HG02678 (cell line): ENCODE measurements at regions not wholly inside any gene's neighbourhood (a gene's known extent, or its start where the extent isn't known, plus 50 kb on each side); places are given as distances from the start of the nearest gene placed in this dataset.

ENCODE experiments used
- ATAC-seq: cut with Tn5 transposase; IDR thresholded peaks from one replicate; pipeline ENCODE4 v1.9.1; 2021; ENCODE audit warnings: mild to moderate bottlenecking, moderate library complexity; ENCODE audit not compliant: unreplicated experiment

DNA sequence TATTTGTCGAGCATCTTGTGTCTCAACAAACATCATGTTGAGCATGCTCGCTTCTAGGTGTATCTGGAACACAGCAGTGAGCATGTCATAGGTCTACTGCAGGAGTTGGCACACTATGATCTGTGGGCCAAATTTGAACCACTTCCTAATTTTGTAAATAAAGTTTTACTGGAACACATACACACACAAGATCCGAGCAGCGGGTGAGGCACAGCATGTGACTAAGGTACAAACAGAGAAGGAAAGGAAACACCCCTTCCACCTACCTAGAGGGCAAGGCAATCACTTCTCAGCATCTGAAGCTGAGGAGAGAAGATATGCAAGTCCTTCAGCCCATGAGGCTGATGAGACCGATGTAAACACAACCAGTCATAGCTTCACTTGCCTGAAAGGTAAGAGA, 200.4 kb downstream of the MED10 start:
- ATAC-seq, result no peak

DNA sequence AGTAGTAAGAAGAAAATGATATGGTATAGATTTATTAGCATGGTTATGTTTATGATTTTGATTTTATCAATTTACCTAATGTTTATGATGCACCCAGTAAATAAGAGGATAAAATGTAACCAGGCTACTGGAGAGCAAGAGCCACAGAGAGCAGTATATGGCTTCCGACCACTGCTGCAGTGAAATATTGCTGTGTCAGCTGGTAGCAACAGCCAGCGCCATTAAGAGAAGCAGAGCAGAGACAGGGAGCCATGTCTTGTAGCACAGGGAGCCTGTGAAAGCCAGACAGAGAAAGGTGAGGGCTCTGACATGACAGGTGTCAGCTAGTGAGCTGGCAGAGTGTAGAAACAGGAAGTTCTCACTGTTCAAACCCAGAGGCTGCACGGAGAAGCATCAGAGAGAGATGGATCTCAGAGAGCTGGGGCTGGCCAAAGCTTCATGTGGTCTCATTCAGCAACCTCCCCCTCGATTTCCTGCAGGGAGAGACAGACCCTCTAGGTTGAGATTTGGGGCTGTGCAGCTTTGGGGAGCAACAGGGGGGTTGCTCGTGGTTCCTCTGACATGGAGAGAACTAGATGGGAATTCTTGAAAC, 202.1 kb downstream of the MED10 start:
- no peak for ATAC-seq

DNA sequence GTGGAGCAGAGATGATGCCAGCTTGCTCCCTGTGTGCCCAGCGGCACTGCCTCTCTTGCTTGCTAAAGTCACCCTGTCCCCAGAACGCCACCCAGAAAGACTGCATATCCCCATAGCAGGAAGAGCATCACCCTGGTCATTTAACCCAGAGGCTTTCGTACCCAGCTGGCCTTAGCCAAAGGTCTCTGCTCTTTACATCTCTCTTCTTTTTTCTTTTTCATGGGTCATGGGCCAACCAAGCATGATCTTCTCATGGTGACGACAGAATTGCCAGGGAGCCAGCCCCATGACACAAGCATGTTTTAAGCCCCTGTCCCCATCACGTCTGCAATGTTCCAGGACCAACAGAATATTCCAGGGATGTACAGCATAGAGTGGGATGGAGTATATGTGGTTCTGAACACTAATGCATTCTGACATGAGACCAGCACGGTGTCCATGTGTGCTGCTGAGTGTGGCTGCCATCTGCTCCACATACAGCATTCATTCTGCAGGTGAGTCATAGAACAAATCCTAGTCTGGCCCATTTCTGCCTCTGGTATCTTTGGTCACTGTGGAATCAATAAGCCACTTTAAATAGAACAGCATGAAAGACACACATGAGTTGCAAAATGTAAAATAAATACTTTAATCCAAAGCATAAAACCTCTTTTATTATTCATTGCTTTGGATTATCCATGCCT, 203.0 kb downstream of the MED10 start:
- ATAC-seq, result no peak

DNA sequence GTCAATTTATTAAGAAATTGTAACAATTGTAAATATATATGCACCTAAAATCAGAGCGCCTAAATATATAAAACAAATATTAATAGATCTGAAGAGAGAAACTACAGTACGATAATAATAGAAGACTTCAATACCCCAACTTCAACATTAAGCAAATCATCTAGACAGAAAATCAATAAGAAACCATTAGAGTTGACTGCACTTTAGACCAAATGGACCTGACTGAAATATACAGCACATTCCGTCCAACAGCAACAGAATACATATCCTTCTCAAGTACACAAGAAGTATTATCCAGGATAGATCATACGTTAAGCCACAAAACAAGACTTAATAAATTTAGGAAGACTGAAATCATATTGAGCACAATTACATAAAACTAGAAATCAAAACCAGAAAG, 208.7 kb downstream of the MED10 start:
- no peak for ATAC-seq

DNA sequence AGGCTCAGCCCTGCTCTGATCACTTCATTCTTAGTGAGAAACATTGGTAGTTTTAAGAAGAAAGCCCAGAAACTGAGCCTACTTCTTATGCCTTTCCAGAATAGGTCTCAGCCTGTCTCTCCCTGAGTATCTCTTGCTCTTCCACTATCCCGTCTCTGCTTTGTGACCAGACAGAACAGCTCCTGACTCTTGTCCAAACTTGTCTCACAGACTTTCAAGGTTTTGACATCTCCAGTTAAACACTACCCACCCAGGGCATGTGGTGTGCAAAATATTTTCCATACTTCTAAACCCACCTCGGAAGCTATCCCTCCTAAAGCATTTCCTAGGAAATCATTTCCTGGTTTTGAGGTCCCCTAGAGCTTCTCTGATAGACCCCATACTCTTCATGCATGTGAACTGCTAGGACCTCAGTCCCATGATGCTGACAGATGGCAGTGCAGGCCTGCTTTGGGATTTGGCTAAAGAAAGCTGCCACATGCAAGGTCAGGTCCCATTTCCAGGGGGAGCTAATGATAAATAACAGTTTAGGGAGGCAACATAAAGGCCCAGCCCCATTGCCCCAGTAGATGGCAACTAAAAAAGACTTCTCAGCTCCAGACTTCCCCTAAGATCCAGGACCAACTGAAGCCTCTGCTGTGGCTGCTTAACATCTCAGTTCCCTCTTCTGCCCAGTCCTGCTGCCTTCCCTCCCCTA, 211.5 kb downstream of the MED10 start:
- no peak for ATAC-seq

DNA sequence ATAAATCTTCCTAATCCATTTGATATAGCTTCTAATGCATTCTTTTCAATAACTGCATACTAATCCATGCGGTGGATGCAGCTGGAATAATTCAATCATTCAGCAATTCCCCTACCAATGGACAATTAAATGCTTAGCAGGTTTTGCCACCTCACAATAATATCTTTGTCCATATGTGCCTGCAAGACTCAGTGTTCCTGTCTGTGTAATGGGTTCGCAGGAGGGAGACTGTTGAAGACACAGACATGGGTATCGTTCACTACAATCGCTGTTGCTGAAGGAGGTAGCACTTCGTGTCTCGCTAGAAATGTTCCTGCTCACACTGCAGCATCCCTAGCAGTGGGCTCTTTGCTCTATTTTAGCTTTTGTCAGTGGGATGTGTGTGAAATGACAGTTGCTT, 214.4 kb downstream of the MED10 start:
- no peak for ATAC-seq

DNA sequence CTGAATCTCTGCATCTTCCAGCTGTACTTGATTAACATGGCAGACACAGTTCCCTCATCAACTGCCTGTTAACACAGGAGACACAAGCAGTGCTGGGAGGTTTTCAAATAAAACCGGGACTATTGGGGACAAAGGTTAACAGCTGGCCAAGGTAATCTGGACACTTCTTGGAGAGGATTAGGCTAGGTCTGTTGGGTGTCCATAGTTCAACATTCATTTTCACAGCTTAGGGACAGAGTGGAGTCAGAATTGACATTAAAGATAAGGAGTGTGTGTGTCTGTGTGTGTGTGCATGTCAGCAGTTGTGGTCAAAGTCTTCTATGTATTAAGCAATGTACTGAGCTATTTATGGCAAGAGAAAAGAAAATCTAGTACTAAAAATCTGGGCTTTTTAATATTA, 216.2 kb downstream of the MED10 start:
- ATAC-seq, result no peak

DNA sequence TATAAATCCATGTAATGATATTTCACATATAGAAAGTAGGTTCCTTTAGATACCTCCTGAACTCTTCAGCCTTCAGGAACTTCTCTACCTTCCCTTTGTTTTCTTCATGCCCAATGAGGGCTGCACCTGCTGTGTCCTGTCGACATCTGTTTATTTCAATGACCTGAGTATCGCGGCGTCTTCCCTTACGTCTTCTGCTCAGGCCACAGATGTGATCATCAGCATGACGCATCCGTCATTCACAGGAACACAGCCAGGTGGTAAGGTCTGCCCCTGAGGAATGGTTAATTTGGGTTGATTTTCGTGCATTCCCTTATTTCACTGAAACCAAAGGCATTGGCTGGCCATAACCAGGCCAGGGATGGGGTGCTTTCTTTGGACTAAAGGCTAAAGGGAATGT, 217.1 kb downstream of the MED10 start:
- ATAC-seq, result no peak

DNA sequence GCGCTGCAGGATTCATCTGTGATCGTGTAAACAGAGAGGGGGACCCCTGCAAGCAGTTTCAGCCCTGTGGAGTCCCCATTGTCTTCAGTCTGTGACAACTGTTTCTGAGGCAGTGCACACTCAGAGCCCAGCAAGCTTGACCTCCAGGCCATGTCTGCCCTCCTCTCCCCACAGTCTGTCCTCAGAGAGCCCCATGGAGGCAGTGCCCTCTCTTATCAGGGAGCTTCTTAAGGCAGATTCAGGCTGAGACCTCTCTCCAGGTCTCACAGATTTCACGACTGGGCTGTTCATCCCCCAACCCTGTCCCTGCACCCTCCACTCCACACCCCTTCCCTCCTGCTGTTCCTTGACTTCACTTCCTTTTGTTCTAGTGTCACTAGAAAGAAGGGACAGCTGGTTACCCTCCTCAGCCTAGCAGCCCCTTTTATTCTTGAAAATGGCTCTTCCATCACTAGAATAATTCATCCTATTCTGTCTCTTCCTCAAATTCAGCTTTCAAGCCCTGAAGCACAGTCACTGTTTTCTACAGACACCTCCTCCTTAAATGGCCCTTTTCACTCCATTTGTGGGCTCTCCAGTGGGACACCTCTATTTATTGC, 218.4 kb downstream of the MED10 start:
- ATAC-seq, result no peak

DNA sequence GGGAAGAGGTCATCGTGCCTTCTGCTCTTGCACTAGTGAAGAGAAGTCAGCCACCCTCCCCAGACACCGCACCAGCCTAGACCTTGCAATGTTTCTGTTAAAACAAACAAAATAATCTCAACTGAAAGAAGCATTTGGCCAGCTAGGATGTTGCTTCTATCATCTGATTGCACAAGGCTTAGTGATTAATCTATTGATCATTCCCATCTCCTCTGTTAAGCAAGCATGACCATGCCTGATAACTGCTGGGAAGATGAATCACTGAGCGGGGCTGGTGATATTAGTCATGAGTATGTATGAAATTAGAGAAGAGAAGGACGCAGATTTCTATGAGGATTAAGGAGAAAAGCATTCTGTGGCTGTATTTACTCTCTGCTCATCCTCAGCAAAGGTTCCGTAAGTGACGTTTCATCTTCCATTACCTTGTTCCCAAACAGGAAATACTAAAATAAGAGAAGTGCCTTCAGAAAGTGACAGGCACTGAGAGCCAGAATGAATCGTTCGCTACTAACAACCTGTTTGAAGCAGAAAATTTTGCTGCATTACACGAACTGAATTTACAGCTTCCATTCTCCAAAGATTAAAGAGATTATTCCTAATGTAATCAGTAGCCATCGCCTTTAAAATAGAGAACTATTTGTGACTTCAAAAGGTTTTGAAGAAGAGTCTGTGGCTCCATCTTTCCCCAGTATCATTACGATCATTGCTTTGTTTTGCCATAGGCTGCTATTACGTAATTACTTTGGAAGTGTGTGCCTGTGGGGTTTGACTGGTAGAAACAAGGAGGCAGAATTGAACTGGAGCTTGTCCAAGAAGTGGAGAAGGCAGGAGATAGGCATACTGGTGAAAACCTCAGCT, 219.1 kb downstream of the MED10 start:
- no peak for ATAC-seq

DNA sequence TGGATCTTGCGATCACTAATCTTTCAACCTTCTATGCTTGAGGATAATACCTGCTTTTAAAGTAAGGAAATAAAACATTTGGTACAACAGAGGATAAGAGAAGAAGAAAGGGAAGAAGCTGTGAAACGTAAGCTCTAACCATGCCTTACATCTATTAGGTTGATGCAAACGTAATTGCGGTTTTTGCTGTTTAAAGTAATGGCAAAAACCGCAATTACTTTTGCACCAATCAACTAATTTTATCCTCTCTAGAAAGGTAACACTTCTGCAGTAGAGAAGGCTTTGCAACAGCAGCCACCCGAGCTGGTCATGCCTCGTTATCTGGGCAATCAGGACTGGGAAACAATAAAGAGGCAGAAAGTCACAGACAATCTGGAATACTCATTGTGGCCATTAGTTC, 224.1 kb downstream of the MED10 start:
- no peak for ATAC-seq

DNA sequence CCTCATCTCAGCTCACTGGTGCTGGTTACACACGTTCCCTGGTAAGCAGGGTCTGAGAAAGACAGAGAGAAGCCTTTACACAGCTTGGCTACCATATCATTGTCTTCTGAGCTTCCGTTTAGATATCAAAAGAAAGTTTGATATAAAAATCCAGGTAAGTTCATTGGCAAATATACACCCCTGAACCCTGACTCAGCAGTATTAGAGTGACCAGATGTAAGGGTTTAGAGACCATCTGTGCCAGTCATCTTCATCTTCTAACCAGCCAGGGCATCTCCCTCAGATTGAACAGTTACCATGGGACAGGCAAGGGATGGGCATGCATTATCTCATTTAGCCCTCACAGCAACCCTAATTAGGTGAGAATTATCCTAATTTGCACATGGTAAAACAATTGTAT, 232.1 kb downstream of the MED10 start:
- no peak for ATAC-seq

DNA sequence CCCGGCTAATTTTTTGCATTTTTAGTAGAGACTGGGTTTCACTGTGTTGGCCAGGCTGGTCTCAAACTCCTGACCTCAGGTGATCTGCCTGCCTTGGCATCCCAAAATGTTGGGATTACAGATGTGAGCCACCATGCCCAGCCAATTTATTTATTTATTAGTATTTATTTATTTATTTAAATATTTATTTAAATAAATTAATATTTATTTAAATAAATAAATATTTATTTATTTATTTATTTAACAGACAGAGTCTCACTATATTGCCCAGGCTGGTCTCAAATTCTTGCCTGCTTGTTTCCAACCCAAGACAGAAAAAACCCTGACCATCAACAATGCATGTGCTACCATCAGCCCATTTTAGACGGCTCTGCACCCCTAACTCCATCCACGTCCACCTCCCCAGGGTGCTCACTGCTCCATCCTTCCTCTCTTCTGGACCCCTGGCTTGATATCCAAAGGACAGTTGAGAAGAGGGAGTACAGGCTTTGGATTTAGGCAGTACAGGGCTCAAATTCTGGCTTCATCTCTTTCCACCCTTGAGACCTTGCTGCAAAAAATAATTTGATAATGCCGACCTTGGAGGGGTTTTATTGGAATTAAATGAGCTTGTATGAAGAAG, 232.6 kb downstream of the MED10 start:
- no peak for ATAC-seq

DNA sequence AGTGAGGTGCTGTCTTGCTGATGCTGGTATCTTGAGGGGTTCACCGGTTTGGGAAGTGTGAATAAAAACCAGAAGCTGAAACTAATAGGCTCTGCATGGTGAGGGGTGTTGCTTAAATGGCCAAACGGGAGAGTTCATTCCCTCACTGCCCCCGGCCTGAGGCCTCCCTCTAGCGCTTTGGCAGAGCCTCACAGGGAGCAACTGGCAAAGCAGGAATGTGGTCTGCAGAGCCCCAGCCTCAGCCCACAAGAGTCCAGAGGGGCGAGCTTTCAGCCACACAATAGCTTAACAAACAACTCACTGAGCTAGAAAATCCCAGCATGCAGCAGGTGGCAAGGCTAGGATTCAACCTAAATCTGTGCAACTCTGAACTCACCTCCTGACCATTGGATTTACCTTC, 234.8 kb downstream of the MED10 start:
- ATAC-seq, result no peak

DNA sequence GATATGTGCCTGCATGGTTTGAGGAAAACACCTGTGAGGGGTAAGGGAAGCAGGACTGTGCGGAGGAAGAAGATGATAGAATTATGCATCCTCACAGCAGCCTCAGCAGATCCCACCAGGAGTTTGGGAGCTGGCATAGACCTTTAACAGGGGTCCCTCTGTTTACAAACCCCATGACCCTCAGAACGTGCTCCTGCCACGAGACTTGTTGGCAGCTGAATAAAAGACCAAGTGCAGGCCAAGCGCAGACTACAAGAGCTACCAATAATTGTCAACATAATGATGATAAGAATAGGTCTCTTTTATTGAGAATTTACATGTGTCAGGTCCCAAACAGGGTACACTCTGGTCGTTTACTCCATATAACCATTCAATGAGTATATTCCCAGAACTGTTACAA, 236.0 kb downstream of the MED10 start:
- no peak for ATAC-seq

DNA sequence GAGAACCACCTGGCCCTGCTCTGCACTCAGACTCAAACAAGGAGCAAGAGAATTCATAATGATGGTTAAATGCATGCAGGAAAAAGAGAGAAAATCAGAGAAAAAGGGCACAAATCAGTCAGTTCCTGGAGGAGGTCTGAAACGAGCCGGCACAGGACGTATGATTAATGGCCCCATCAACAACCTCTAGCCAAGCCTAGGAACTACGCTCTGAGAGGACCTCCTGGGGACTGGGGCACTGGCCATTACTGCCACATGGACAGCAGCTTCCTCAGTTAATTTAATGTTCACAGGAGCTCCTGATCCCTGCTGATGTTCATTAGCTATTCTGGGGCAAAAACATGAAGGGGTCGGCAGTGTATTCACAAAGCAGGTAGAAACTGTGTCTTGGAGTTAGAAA, 238.1 kb downstream of the MED10 start:
- no peak for ATAC-seq

DNA sequence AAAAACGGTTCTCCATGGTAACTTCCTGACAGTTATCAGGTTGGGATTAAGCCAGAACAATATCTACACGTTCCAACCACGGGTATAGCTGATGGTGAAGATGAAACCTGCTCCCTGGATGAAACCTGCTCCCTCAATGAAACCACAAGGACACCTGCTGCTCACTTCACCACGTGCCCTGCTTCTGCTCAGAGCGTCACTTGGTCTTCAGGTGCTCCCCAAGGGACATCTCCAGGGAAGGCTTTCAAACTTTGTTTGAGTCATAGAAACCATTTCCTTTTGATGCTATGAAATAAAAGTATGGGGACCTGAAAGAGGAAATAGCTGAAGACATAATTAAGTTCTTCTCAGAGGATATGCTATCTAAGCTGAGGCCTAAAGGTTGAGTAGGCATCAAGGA, 242.4 kb downstream of the MED10 start:
- no peak for ATAC-seq

DNA sequence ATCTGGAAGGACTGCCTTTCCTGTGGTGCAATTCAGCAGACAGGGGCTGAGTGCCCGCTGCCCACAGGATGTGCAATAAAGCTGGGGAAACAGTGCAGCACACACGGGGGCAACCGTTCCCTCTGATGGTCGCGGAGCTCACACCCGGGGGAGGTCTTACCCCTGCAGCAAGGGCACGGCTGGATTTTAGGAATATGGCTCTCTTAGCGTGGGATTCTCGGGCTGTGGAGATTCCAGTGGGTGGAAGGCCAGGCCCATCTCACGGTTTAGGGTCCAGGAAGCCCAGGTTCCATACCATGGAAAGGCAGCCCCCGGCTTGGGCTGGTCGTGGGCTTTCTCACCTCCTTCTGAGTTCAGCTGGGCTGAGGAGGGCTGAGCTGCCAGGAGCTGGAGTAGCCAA, 244.1 kb downstream of the MED10 start:
- no peak for ATAC-seq

DNA sequence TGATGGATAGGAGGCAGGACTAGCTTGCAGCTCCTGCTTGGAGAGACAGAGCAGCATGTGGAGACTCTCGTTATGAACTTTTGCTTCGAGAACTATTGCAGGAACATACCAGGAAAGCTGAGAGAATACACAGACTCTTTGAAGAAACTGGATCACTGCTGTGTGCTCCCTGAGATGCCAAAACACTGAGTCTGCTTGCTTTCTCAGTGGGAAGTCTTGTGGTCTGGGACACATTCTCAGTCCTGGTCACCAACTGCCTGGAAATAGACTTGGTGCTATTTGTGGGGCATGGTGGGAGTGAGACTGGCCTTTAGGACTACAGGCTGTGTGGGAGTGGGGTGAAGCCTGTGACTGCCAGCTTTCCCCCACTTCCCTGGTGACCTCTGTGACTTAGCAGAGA, 252.6 kb downstream of the MED10 start:
- ATAC-seq, result no peak

DNA sequence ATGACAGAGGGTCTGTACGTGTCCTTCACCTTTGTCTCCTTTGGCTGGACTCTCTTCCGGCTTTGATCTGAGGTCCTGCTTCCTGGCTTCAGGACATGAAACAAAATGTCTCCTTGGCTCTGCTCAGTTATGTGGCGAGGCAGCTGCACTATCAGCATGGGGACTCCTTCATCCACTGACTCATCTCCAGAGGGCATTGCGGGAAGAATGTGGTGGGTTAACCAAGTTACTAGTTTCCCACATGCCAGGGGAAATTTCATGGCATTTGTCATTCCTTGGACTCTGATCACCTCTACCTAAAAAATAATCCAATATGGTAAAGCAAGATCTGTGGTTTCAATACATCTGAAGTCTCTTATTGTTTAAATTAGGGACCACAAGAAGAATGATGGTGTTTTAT, 259.7 kb downstream of the MED10 start:
- ATAC-seq, result no peak

DNA sequence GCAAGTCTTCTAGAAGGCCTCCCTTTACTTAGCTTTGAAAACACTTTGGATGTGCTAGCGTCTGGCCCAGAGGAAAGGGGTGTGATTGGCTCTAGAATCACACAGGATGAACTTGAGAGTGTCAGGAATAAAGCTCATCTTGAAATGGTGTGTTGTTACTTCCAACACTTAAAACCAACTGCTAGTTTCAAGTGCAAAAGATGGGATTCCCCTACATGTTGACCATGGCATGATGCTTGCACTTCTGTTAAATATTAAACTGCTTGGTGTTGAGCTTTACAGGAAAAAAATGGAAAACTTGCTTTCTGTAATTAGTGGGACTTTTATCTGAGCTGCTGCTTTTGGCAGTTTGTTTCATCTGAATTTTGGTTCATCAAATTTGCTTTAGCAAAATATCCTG, 261.1 kb downstream of the MED10 start:
- ATAC-seq, result no peak
